CD4-positive, alpha-beta T cell treated with Interleukin-15 for 4 hours (primary cell): ENCODE measurements at regions not wholly inside any gene's neighbourhood (a gene's known extent, or its start where the extent isn't known, plus 50 kb on each side); places are given as distances from the start of the nearest gene placed in this dataset.

Experiments used
- DNase-seq: peaks from one replicate; pipeline ENCODE4 v3.0.0-alpha.2; 2020; ENCODE audit warnings: low spot score

DNA sequence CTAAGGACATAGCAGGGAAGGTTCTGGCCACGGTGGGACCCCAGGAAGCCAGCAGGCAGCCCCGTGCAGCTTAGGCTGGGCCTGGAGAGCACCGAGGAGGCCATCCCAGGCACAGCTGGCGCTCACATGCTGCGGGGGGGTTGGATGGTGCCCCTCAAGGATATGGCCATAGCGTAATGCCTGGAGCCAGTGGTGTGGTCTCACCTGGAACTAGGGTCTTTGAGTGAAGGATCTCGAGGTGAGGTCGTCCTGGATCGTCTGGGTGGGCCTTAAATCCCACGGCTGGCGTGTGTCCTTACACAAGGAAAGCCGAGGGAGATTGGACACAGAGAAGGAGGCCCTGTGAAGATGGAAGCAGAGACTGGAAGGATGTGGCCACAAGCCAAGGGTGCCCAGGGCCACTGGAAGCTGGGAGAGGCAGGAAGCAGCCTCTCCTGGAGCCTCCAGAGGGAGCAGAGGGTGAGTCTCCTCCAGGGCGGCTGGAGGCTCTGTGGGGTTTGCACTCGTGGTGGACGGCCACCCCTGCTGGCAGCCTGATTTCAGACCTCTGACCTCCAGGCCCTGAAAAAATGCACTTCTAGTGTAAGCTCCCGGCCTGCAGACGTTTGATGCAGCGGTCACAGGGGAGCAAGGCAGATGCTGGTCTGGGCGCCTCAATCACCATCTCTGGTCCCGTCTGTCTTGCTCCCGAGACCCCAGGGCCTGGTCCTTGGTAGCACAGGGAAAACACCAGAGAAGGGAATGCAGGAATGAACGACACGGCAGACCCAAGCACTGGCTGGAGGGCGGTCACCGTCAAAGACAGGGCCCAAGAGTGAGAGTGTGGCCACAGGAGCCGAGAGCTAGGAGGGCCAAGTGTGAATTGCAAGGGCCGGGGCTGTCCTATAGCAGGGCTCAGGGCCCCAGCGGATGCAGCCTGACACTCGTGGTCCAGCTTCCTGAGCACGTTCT lies 218.6 kb downstream of the KIF26A start:
- no peak for DNase-seq

DNA sequence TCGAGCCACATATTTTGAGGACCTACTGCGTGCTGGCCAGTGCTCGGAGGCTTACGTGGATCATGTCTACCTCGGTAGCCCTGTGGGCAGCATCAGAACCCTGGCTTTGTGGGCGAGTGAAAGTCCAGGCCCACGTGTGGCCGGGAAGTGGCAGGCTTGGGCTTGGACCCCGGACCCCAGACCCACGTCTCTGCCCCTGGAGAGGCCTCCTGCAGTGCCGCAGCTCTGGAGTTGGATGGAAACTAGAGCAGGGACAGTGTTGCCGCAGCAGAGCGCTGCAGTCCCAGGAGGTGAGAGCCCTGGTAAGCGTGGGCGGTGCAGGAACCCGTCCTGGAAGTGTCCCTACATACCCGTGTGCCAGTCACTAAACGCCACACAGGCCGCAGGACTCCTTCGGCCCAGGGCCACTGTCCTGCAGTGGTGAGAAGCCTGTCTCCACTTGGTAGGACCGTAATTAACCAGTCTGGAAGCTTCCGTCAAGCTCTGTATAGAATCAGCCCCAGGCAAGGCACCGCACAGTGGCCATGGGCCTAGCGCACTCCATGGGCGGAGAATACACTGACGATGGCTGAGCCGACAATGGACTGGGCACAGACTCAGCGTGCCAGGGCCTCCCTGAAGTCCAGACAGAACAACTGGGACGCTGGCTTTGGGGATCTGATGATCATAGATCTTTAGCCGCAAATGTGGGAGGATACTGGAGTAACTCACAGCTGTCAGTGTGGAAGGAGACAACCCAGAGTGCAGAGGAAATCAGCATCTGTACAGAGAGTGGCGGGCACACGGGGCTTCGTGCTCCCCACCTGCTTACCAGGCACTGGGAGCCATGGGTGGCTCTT lies 219.5 kb downstream of the KIF26A start:
- no peak for DNase-seq

DNA sequence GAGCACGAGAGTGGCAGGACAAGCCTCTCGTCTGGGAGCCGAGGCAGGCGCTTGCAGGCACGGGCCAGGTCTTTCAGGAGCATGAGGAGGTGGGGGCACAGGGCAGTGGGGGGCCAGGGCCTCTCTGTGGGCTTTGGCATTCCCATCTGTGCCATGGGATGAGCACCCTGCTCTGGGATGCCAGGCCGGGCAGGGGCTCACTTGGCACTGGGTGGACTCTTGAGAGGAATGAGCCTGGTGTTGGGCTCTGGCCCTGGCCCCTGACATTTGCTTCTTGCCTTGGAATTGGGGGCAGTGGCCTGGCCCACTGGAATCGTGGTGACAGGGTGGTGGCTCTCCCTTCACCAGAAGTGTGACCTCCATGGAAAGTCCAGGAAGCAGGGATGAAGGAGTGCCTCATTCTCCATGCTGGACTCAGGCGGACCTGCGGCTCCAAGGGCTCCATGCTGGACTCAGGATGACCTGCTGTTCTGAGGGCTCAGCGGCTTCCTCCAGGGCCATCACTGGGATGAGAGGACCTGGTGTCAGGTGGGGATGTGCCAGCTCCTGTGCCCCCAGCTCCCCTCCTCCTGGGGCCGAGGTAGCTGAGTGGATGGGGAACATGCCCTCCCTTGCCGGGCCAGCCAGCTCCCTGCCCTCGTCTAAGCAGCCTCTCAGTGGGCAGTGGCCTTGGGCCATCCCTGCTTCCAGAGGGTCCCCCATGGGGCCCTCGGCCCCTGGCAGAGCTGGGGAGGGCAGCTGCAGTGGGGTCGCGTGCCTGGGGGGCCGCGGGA lies 220.3 kb downstream of the KIF26A start:
- no peak for DNase-seq

DNA sequence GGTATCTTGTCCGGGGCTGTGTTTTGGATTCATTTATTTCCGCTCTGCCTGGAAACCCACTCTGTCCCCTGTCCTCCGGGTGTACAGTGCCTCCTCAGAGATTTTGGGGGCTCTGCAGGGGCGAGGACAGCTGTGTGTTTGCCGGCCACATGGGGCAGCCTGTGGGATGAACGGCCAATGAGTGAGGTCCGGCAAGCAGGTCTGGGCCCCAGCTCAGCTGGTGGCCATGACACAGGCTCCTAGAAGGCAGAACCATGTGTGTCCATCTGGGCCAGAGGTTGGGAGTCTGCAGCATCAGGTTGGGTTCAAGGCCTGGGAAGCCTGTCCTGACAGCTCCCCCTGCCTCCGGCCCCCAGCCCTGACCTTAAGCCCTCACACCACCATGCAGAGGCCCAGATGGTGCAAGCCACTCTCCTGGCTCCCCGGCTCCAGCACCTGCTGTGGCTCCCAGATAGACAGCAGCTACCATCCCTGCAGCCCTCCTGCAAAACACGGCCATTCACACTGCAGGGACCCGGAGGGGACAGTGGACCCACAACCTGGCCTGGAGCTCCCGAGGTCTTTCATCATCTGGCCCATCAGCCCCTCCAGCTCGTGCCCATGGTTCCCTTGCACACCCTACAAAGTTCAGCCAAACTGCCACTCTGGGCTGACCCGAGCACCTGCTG lies 220.1 kb upstream of the C14orf180 start:
- DNase-seq, result no peak

DNA sequence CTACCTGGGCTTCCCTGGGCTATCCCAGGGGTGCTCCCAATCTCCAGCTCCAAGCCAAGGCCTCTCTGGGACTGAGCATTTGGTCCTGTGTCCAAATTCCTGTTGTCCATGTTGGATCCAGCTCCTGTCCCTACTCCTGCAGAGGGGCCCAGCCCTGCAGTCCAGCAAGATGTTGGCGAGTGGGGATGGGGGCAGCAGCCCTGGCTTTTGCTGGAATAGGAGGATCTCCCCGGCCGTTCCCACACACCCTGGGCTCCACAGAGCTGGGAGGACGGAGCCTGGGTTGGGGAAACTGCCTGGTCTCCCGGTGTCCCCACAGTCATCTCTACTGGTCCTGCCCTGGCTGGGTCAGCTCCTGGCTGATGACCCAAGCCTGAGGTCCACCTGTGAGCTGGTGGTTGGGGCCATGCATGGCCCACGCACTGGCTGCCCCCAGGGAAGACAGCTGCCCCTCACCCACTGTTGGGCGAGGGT lies 219.6 kb upstream of the C14orf180 start:
- DNase-seq, result no peak

DNA sequence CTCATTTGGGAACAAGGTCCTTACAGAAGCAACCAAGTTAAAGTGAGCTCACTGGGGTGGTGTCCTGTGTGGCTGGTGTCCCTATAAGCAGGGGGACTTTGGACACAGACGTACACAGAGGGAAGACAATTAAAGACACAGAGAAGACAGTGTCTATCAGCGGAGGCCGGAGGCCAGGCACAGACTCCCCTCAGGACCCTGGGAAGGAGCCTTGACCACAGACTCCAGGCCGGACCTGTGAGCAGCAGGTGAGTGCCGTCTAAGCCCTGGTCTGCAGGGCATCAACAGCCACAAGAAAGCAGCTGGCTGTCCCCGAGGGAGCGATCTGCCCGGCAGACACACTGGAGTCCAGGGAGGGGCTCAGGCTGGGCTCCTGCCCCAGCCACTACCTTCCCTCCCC lies 219.1 kb upstream of the C14orf180 start:
- DNase-seq, result no peak

DNA sequence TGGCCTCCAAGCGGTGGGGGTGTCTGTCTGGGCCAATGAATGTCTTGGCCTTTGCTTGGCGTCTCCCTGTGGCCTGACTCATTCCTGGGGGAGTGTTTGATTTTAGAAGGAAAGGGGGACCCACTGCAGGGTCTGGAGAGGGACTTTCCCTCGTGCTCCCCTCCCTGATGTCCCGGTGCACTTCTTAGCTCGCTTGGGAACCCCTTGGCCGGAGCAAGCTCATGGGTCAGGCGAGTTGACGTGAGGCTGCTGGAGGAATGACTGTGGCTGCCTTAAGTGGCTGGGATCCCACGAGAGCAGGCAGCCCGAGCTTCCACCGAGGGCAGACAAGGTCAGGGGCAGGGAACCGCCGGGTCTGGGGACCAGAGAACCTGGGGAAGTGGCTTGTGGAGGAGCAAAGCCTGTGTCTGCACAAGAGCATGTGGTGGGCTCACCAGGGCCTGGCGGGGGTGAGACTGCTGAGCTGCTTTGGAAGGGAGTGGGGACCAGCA lies 218.4 kb upstream of the C14orf180 start:
- no peak for DNase-seq

DNA sequence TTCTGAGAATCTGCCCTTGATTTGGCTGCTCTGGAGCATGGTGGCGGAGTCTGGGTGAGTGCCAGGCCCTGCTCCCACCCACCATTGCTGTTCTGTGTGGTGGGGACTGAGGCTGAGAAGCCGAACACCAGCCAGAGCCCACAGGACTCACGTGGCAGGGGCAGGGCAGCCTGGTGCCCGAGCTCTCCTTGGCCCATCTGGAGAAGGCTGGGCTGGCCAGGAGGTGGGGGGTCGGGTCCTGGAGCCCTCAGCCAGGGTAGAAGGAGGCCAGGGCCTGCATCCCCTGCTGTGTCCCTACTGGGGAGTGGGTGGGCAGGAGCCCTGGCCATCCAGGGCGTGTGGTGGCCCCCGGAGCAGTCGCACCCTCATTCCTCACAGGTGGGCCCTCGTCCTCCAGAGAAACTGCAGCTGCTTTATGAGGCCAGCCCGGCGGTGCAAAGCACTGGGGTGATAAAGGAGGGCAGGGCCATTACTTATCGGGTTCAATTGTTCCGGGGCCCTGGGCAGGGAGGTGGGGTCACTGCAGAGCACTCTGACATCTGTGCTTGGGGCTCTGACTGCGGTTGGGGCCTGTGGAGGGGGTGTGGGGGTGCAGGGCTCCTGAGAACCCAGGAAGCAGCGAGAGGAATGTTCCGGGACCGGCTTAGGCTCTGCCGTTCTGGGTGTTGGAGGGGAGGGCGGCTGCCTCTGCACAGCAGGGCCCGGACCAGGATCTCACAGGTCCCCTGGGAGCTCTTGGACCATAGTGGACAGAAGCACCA lies 217.5 kb upstream of the C14orf180 start:
- no peak for DNase-seq

DNA sequence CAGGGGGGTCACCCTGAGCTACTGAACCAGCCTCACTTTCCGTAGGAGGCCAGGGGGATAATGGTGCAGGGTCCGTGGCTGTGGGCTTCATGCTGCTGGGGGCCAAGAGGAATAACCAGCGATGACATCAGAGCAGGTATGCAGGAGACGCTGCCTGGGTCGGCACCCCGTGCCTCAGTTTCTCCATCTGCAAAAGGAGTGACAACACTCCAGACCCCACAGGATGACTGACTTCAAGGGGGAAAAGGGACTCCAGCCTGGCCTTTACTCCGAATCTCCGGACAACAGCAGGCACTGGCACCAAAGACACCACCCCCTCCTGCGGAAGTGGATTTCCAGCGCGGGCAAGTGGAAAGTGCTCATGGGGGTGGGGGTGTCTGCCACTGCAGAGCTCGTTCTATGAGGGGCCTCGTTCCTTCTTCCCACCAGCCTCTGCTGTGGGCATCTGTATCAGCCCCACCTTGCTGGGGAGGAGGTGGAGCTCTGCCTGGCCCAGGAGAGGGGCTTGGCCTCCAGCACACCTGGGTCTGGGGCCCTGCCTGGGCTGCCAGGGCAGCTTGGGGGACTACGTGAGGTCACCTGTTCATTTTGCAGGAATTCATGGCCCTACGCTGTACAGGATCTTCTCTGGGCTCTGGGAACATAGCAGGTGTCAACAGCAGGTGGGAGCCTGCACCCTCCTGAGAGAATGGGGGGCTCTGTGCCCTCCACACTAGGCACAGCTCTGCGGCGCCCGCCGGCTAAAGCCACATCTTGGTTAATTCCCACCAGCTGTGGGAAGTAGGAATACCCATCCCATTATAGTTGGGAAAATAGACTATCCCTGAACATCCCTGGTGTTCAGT lies 216.6 kb upstream of the C14orf180 start:
- no peak for DNase-seq

DNA sequence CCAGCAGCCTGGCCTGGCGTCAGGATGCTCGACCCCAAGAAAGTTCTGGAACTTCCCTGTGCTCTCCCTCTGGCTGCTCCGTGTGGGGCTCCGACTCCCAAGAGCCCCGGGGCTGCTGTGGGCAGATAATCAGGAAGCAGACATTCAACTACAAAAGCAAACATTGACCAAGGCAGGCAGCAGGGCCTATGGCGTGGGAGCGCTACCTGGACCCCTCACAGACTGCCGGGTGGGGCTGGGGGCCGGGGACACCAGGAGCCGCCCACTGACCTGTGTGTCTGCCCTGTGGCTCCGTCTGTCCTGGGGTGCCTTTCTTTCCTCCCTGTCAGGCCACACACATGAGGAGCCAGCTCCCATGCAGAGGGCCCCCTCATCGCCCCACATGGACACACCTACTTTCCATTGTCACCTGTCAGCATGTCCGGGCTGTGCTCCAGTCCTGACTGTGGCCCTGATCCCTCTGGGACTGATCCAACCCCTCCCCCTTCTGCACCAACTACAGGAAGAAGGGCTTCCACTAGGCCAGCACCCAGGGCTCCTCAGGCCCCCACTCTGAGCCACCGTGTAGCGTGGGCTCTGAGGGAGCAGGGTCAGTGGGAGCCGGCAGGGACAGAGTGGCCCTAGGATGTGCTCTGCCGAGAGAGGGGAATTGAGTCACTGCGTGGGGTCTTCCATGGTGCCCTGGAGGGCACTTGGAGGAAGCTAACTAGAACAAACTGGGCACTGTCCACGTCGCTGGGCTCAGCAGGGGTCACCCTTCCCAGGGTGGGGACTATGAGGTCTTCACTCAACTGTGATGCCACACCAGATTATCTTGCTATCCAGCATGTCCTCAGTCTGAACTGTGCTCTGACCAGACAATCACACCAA lies 215.4 kb upstream of the C14orf180 start:
- no peak for DNase-seq

DNA sequence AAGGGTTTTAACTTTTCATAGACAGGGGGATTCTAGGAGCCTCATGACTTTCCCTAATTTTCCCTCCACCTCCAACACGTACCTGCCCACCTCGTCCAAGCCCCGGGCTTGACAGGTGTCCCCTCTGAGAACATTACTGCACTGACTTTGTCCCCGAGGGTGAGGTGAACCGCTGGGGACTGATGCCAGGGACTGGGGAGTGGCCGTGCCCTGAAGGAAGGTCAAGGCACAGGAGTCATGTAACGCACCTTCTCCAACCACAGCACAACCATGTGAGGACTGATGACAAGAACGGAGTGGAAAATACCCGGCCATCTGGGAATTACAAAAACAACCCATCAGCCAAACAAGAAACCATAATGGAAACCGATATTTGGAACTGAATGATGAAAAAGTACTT lies 214.7 kb upstream of the C14orf180 start:
- DNase-seq, result no peak

DNA sequence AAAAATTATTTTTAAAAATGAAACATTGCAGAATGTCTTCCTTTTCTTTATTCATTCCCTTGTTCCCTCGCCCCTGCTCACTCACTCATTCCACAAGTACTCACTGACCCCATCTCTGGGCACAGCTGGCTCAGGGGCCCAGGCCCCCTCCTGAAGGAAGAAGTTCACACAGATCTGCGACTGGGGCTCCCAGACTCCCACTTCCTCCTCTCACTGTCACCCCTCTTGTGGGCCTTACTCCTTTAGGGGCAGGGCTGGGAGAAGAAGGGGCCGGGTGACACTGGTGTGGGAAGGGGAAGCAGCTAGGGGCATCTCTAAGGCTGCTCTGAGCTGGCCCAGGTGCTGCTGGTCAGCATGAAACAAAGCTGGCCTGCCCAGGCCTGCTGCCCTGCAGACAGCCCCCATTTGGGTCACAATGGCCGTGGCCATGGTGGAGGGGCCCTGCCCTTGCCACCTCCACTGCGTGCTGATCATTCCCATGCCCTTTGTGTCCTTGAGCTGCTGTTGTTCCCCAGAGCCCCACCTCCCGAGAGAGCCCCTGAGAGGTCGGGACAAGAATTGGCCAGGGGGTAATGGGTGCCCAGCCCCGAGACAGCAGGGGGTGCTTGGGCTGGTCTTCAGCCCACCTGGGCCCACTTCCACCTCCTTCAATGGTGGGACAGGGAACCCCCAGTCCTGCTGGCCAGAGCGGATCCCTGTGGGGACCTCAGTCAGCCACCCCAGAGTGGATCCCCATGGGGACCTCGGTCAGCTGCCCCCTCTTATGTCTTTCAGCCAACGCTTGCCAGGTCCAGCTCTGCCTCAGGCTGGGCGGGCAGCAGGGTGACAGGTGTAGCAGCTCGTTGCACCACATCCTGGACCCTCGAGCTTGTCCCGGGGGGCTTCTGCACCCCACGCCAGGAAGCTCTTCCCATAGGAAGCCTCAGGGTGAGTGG lies 212.4 kb upstream of the C14orf180 start:
- no peak for DNase-seq

DNA sequence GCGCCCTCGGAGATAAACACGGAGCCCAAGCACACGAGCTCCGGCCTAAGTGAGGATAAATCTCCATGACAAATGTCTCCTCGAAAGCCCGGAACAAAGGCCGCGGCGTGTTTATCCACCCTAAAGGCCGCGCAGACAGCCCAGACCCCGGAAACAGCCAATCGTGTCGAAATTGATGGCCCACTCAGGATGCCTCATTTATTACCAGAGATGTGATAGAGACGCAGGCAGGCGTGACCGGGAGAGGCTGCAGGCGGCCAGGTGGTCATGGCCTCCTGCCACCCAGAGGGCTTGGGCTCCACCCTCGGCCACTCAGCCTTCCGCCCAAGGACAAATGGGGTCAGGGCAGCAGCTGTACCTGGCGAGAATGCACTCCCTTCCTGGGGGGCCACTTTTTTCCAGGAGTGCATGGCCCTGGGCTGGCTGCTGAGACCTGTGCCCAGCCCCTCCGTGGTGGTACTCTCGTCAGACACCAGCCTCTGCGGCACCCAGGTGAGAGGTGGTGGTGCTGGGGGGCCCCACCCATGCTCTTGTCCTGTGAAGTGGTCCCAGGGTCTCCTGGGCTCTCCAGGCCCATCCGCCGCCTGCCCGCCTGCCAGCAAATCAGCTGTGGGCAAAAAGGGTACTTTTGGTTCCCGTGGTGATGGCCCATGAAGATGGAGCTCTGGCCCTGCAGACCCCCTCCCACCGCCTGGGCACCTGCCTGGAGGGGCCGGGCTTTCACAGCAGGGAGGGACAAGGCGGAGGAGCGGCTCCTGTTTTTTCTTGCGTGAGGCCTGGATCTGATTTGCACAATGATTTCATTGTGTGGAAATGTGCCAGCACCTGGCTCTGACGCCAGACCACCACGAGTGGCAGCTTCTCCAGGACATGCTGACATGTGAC lies 211.5 kb upstream of the C14orf180 start:
- no peak for DNase-seq

DNA sequence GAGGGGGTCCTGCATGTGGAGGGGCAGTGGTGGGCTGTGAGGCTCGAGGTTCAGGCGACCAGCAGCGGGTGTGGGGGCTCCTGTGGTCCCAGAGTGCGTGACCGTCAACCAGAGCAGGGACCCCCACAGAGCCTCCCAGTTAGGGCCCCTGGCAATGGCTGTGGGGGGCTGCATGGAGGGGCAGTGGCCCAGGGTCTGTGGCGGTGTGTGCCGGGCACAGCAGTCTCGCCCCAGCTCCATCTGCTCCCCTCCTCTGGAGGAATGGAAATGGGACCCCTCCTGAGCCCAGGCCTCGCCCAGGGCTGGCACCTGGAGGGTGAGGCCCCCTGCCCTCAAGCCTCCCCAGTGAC lies 210.8 kb upstream of the C14orf180 start:
- DNase-seq, result no peak

DNA sequence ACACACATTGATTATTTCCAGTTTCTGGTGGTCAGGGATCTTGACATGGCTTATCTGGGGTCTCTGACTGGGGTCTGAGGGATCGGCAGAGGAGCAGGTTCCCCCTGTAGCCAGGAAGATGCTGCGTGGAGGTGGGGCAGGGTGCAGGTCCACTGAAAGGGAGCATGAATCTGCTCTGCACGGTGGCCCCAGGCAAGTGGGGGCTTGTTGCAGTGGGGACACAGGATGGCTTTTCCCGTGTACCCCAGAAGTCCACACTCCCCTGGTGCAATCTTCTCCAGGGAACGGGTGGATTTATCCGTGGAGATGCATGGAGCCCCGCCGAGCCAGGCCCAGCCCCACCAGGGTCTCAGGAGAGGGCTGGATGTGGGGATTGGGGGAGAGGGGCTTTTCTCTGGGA lies 210.4 kb upstream of the C14orf180 start:
- no peak for DNase-seq

DNA sequence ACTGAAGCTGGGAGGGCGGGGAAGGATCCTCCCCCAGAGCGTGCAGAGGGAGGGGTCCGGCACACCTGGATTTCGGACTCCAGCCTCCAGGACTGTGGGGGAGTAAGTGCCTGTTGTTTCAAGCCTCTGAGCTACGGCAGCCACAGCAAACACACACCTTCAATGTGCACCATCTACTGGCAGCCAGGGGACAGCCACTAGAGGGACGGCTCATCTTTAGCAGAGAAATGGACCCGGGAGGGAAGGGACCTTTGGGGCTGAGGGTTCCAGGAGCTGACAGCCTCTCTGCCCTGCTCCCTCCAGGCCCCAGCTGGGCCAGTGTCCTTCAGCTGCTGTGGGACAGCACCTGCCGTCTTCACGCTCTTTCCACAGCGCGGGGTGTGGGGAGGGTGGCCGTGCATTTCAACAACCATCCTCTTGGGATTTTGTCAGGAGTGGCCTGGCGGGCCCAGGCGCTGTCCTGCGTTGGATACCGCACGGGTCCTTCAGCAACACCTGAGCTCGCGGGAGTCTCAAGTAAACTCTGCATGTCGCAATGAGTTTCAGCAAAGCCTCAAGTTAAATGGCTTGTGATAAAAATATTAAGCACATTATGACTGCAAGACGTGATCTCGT lies 209.2 kb upstream of the C14orf180 start:
- DNase-seq, result no peak
